Activated naive CD8-positive, alpha-beta T cell (primary cell): ENCODE measurements at regions not wholly inside any gene's neighbourhood (a gene's known extent, or its start where the extent isn't known, plus 50 kb on each side); places are given as distances from the start of the nearest gene placed in this dataset.

Source experiments
- H3K27ac Mint-ChIP-seq: one replicate; pipeline ENCODE4 v1.8.0; 2021; ENCODE audit warnings: mixed read lengths
- H3K27me3 Mint-ChIP-seq: one replicate; pipeline ENCODE4 v1.8.0; 2021; ENCODE audit warnings: mixed read lengths
- H3K36me3 Mint-ChIP-seq: one replicate; pipeline ENCODE4 v1.8.0; 2021; ENCODE audit warnings: mixed read lengths
- H3K4me1 Mint-ChIP-seq: one replicate; pipeline ENCODE4 v1.8.0; 2021; ENCODE audit warnings: low read depth, mixed read lengths
- H3K4me3 Mint-ChIP-seq: one replicate; pipeline ENCODE4 v1.8.0; 2021; ENCODE audit warnings: mild to moderate bottlenecking, mixed read lengths
- H3K9me3 Mint-ChIP-seq: one replicate; pipeline ENCODE4 v1.8.0; 2021; ENCODE audit warnings: low read depth, mixed read lengths

DNA sequence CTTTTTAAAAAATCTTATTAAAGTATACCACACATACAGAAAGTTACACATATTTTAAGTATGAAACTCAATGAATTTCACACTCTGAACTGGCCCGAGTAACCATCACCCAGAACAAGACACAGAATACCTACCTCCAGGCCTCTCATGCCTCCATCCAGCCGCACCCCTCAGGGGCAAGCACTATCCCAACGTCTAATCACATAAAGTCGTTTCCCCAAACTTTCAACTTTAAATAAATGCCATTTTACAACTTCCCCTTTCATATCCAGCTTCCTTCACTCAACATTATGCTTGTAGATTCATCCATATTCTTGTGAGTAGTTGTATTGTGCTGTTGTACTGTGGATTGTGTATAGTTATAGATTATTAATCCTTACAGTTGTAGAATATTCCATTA lies 539.1 kb downstream of the CD83 start:
- Mint-ChIP-seq H3K4me1 (peaks cover 21% of the 10 kb centered on the region), H3K4me3 (no peak overlapping the region), H3K27ac (peak overlapping the region; percentile 42), H3K9me3 (no peaks in the 10 kb centered on the region), H3K27me3 (no peaks in the 10 kb centered on the region), H3K36me3 (no peaks in the 10 kb centered on the region)

DNA sequence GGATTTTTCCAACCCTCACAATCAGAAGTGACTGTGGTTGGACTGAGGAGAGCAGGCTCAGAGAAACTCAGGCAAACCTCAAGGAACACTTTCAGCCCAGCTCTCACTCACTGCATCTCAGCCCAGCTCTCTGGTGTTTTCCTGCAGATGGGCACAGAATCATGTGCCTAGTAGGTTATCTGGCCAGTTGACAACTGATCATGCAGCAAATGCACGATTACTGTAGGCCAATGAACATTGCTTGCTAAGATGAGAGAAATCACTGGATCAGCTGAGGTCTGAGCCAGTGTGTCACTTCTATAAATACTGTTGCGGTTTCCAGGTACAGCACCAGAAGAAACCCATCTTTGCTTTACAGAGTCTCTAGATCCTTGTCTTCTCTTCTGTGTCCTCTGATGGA lies 540.5 kb downstream of the CD83 start:
- no peak overlapping the region for H3K4me3 Mint-ChIP-seq
- no peaks in the 10 kb centered on the region for H3K9me3 Mint-ChIP-seq
- H3K27me3 Mint-ChIP-seq, result no peaks in the 10 kb centered on the region
- H3K36me3 Mint-ChIP-seq, result no peaks in the 10 kb centered on the region
- H3K4me1 Mint-ChIP-seq, result peaks cover 21% of the 10 kb centered on the region
- no peak overlapping the region for H3K27ac Mint-ChIP-seq

DNA sequence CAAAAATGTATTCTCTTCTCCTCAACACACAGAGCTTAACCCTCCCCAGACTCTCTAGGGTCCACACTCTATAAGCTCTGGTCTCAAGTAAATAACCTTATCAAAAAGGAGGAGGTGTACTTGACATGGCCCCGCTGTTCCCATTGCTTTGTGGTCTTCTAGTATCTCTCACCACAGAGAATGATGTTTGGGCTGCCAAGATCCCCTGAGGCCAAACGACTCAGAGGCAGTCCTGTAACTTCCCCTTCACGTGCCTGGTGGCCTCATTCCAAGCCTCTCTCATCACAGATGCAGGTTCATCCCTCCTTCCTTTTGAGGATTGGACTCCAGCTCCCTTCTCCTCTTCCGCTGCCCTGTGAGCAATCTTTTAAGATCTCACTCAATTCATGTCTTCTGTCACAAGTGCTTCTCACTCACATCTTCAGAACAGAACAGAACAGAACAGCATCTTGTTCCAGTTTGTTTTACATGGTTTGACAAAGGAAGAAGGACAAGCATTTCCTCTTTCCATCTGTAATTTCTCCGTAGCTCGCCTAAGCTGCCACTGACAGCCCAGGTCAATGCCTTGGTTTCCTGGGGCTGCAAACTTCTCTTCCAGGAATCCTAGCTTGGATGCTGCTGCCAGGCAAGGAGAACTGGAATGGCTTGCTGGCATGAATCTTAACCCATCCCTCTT lies 541.5 kb downstream of the CD83 start:
- H3K4me1 Mint-ChIP-seq, result peaks cover 25% of the 10 kb centered on the region
- no peaks in the 10 kb centered on the region for H3K27me3 Mint-ChIP-seq
- no peaks in the 10 kb centered on the region for H3K36me3 Mint-ChIP-seq
- no peaks in the 10 kb centered on the region for H3K9me3 Mint-ChIP-seq
- H3K4me3 Mint-ChIP-seq, result no peak overlapping the region
- H3K27ac Mint-ChIP-seq, result peak overlapping the region; percentile 19

DNA sequence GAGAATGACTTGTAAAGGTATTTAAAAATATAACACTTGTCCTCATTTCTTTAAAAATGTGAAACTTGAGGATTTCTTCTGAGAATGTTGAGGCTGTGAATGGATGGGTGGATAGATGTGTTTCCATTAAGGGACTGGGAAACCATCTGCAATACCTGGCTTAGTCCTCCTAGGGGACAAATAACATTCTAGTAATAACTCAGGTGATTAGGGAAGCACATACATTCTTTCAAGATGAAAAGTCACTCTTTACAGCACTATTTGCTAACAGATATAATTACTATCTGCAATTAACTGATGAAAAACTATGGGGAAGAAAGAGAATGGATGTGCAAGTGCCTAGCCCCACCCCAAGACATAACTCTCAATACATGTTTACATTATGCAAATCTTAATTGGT lies 542.3 kb downstream of the CD83 start:
- Mint-ChIP-seq H3K4me1 (peaks cover 33% of the 10 kb centered on the region), H3K27me3 (no peaks in the 10 kb centered on the region), H3K4me3 (no peak overlapping the region), H3K36me3 (no peaks in the 10 kb centered on the region), H3K27ac (no peak overlapping the region), H3K9me3 (no peaks in the 10 kb centered on the region)

DNA sequence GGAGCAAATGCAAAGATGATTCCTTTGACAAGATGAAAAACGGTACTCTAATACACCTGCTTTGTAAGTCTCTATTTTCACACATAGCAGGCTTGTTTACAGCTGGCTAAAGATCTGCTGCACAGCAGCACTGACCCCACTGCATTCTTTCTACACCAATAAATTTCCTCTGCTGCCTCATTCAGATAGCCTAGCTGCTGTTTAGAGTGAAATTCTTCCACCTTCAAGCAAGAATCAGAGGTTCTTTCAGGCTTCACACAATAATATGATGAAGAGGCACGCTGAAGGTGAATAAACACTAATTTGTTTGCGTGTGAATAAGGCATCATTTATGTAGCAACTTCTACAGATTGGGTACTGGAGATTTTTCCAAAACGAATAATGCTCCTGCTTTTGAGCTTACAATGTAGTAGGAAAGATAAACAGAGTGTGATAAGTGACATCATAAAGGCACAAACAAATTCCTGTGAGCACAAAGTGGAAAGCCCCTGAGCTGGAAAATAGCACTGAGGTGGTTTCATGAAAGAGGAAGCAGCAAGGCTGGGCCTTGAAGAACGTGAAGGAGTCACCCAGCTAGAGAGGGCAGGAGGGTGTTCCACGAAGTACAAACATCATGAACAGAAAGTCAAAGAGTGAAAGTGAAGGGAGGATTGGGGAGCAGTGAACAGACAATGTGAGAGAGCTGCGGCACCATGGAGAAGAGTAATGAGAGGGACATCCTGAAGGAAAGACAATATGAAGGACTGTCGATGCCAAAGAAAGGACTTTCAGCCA lies 543.4 kb downstream of the CD83 start:
- Mint-ChIP-seq H3K9me3 (no peaks in the 10 kb centered on the region), H3K27ac (no peak overlapping the region), H3K4me1 (peaks cover 28% of the 10 kb centered on the region)

DNA sequence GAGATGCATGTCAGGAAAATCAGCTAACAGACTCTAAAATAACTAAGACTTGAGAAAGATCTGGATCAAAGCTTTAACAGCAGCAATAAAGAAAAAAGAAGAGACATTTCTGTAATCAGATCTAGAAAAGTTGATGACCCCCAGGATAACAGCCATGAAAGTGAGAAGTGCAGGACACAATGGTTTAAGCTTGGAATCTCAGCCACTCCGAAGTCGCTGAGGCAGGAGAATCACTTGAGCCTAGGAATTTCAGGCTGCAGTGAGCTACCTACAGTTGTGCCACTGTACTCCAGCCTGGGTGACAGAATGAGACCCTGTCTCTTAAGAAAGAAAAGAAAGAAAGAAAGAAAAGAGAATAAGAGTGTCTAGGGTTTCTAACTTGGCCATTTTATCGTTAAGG lies 544.1 kb downstream of the CD83 start:
- Mint-ChIP-seq H3K4me3 (no peak overlapping the region), H3K27ac (no peak overlapping the region), H3K27me3 (no peaks in the 10 kb centered on the region), H3K4me1 (peaks cover 24% of the 10 kb centered on the region), H3K36me3 (no peaks in the 10 kb centered on the region), H3K9me3 (no peaks in the 10 kb centered on the region)

More for the DNA sequence above, 543.4 kb downstream of the CD83 start:
- Mint-ChIP-seq H3K36me3 (no peaks in the 10 kb centered on the region), H3K27me3 (no peaks in the 10 kb centered on the region), H3K4me3 (no peak overlapping the region)

DNA sequence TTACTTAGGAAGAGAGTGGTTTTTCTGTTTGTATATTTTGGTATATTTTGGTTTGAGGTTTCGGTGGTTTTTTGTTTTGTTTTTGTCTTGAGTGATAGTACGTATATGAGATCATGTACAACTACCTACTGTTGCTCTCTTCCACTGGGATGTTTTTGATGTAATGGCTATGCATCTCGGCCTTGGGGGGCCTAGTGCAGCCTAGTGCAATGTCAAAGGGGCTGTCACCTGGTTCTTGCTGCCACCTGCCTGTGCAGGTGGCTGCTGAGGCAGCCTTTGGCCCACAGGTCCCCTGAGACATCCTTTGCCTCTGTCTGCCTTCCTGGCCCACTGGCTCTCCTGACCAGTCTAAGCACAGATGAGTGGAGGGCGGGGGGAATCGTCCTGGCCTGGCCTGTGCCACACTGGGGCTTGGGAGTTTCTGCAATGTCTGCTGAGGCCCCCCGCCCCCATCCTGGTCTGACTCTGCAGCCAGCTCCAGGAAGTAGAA lies 546.6 kb downstream of the CD83 start:
- no peaks in the 10 kb centered on the region for H3K36me3 Mint-ChIP-seq
- no peak overlapping the region for H3K27ac Mint-ChIP-seq
- H3K4me3 Mint-ChIP-seq, result peak overlapping the region; percentile 31
- no peaks in the 10 kb centered on the region for H3K27me3 Mint-ChIP-seq
- H3K4me1 Mint-ChIP-seq, result peaks cover 21% of the 10 kb centered on the region
- no peaks in the 10 kb centered on the region for H3K9me3 Mint-ChIP-seq

DNA sequence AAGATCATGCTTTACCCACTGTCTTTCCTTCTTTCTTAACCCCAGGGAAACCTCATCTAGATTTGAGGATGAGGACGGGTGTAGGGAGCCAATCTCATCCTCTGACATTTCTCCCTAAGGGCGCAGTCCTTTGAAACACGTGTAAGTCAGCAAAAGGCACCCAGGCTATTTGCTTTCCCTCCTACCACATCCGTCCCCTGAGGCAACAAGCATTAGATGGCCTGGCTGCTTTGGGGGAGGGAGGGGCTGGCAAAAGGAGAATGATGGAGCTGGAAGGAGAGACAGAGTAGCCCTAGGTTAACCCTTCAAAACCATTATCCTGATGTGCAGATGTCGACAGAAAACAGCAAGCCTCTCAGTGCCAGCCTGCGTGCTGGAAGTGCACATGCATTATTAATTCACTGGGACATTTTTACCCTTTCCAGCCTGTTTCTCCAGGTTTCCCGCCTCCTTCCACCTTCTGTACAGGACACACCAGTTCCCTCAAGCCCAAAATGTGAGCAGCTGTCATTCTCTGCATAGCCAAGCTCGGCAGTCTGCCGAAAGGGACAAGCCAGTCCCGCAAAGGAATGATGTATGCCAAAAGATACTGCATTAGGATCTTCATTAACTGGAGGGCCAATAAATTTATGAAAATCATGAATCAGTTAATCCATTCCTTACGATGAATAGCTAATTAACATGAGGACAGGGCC lies 547.2 kb downstream of the CD83 start:
- no peak overlapping the region for H3K4me3 Mint-ChIP-seq
- H3K27me3 Mint-ChIP-seq, result no peaks in the 10 kb centered on the region
- no peaks in the 10 kb centered on the region for H3K36me3 Mint-ChIP-seq
- no peaks in the 10 kb centered on the region for H3K9me3 Mint-ChIP-seq
- H3K27ac Mint-ChIP-seq, result peak overlapping the region; percentile 12
- H3K4me1 Mint-ChIP-seq, result peaks cover 21% of the 10 kb centered on the region

DNA sequence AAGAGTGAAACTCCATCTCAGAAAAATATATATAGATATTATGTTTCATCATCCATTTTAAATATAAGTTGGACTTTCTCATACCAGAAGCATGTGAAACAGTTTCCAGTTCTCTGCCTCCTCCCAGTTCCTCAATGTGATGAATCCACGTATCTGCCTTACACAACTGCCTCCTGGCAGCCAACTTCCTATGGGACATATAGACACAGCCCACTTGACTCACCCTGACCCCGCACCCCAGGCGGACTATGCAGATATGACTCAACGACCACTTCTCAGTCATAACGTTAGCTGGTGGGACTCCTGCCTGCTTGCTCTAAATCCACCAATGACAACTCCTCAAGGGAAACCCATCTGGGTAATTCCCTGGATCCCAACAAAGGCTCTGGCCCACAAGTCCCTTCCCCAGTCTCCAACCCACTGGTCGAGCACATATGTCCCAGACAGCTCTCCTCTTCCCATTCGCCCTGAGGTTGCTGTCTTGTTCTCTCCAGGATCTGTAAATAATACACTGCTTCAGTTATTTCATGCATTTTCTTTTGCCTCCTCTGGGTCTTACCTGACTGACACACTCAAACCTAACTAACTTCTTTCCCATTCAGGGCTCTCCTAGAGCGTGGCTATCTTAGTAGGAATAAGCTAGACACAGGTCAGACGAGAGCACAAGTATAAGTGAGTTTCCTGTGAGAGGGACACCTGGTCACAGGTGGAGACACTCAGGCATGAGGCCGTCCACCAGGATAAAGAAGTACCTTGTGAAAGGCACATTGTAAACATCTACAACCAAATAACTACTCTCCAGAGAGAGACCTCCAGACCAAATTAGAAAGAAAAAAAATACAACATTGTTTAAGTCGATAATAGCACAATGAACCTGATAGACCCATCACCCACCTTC lies 548.5 kb downstream of the CD83 start:
- H3K9me3 Mint-ChIP-seq, result no peaks in the 10 kb centered on the region
- no peaks in the 10 kb centered on the region for H3K36me3 Mint-ChIP-seq
- H3K4me3 Mint-ChIP-seq, result no peak overlapping the region
- peak overlapping the region; percentile 36 for H3K27ac Mint-ChIP-seq
- no peaks in the 10 kb centered on the region for H3K27me3 Mint-ChIP-seq
- peaks cover 20% of the 10 kb centered on the region for H3K4me1 Mint-ChIP-seq

DNA sequence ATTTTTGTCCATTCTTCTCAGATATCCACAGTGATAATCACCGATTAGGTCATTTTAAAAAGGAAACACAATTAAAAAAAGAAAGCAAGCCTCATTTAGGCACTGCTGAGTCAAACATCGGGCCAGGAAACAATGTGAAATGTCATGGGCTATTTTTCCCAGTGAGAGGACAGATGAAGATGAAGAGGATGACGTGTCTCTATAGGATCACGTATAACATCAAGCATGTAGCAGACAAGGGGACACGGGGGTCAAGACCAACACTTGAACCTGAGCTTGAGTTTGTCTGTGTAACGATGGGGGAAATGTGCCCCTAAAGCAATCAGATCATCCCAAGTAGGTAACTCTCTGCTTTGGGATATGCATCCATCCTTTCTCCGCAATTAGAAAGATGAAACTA lies 553.2 kb downstream of the CD83 start:
- Mint-ChIP-seq H3K4me3 (no peak overlapping the region), H3K27me3 (no peaks in the 10 kb centered on the region), H3K27ac (no peak overlapping the region), H3K36me3 (no peaks in the 10 kb centered on the region), H3K4me1 (peaks cover 4% of the 10 kb centered on the region), H3K9me3 (no peaks in the 10 kb centered on the region)

DNA sequence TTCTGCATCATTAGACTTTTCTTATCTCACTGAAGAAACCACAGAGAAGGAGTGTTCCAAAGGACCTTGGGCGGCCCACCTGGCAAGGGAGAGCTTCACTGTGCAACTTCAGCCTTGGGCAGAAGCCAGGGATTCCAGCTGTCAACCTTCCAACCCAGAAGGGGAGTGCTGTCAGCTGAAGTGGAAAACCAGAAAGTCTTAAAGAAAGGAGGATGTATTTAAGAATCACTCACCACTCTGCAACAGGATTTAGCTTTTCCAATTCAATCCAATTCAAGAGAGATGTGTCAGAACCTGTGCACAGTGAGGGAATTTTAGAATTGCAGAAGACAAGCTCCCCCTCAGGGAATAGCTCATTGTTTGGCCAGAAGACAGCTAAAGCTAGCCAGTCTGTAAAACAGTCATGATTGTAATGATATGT lies 553.7 kb downstream of the CD83 start:
- Mint-ChIP-seq H3K36me3 (no peaks in the 10 kb centered on the region), H3K27ac (no peak overlapping the region), H3K4me3 (no peak overlapping the region), H3K9me3 (no peaks in the 10 kb centered on the region), H3K4me1 (no peaks in the 10 kb centered on the region), H3K27me3 (no peaks in the 10 kb centered on the region)

DNA sequence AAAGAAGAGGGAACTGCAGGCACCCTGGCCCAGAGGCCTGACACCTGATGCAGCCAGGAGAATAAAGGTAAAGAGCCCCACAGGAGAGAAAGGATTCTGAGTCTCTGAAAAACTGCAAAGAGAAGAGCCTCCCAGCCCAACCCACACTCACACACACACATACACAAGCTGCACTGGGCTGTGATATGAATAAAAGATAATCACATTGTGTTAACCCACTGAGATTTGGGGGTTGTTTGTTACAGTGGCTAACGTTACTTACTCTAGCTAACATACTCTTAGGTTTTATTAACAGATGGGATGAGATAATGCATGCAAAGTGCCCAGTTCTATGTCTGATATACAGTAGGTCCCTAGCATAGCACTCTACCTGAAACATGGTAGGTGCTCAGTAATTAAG lies 554.4 kb downstream of the CD83 start:
- Mint-ChIP-seq H3K27ac (no peak overlapping the region), H3K4me1 (no peaks in the 10 kb centered on the region), H3K27me3 (no peaks in the 10 kb centered on the region), H3K36me3 (no peaks in the 10 kb centered on the region), H3K4me3 (no peak overlapping the region), H3K9me3 (no peaks in the 10 kb centered on the region)

DNA sequence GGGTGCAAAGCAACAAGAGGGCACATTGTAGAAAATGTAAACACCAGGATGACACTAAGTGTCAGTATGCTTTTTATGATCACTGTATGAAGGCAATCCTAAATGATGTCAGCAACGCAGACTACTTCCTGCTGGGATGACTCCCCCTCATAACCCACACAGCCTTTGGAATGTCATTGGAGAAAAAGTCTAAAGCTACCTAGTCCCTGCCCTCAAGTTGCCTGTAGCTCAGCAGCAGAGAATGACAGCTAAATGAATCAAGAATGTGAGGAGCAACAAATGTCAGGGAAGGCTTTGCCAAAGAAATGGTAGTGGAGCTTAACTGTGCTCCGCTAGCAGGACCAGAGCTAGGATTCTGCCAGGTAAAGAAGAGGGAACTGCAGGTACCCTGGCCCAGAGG lies 555.6 kb downstream of the CD83 start:
- no peaks in the 10 kb centered on the region for H3K36me3 Mint-ChIP-seq
- H3K27me3 Mint-ChIP-seq, result no peaks in the 10 kb centered on the region
- H3K27ac Mint-ChIP-seq, result no peak overlapping the region
- no peaks in the 10 kb centered on the region for H3K4me1 Mint-ChIP-seq
- no peak overlapping the region for H3K4me3 Mint-ChIP-seq
- H3K9me3 Mint-ChIP-seq, result no peaks in the 10 kb centered on the region

DNA sequence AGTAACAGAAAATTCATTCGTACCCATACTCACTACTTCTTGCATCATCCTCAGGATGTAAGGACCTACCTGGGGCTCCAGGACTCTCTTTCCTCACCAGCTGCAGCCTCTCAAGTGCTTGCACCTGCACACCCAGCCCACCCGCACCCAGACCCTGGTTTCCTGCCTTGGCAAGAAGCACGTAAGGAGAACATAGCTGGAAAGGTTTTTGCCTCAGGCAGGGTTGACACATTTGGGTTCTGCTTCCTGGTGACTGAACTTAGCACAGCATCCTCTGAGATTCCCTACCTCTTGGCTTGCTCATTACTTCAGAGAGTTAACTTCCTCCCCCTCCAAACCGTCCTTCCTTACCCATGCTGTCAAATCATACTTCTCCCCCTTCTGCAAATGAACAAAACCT lies 556.9 kb downstream of the CD83 start:
- no peaks in the 10 kb centered on the region for H3K36me3 Mint-ChIP-seq
- H3K27ac Mint-ChIP-seq, result no peak overlapping the region
- H3K27me3 Mint-ChIP-seq, result no peaks in the 10 kb centered on the region
- H3K9me3 Mint-ChIP-seq, result no peaks in the 10 kb centered on the region
- no peaks in the 10 kb centered on the region for H3K4me1 Mint-ChIP-seq
- no peak overlapping the region for H3K4me3 Mint-ChIP-seq
